ENCODE measurements at regions not wholly inside any gene's neighbourhood (a gene's known extent, or its start where the extent isn't known, plus 50 kb on each side); places are given as distances from the start of the nearest gene placed in this dataset.
"Not testable (repeated sequence)": the region's sequence is repeated elsewhere in the genome, so short reads cannot be mapped to it uniquely, and the experiment has no call there.

DNA sequence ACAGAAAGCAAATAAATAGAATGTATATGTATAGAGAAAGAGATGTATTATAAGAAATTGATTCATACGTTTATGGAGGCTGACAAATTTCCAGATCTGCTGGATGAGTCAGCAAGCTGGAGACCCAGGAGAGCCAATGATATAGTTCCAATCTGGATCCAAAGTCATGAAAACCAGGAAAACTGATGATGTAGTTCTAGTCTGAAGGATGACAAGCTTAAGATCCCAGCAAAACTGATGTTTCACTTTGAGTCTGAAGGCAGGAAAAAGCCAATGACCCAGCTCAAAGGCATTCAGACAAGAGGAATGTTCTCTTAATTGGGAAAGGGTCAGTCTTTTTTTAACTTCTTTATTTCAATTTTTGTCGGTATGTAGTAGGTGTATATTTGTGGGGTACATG, 102.6 kb downstream of the LHFPL1 start:
- no peak for DNase-seq

DNA sequence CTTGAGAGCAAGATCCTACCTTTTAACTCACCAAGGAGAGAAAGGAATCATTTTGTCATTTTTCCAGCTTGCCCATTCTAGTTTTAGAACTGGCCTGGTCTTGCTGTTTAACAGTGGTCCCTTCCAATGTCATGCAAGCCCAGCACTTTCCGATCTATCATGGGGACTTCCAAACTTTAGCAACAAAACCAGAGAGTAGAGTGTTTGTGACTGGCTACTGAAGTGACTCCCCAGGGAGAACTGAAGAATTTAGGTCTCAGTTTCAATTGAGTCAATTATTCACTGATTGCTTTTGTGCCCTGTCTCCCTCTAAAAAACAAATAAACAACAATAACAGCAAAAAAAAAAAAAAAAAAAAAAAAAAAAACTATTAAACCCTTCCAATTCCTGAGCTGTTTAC, 108.3 kb downstream of the LHFPL1 start:
- DNase-seq: no peak

- DNase-seq: no peak
Observed at GRCh38 chrX:112555831-112556230, 123.9 kb downstream of the LHFPL1 start.

GRCh38 chrX:112545051-112545450, 134.7 kb downstream of the LHFPL1 start:
- DNase-seq: no peak

DNA sequence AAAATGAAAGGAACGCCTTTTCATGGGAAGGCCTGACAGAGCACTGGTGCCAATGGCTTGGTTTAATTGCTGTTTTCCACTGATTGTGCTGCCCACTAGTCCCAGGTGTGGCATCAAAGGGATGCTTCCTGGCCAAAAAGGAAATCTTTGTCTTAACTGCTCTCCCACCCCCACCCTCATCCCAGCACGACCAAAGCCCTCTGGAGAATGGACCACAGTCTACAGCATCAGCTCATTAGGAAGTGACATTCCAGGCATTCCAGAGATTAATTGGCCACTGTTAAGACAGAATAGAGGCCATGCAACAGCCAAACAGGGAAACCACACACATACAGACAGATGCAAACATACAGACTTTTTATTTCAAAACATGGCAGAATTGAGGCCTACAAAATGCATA, 143.2 kb downstream of the LHFPL1 start:
- no peak for DNase-seq

DNA sequence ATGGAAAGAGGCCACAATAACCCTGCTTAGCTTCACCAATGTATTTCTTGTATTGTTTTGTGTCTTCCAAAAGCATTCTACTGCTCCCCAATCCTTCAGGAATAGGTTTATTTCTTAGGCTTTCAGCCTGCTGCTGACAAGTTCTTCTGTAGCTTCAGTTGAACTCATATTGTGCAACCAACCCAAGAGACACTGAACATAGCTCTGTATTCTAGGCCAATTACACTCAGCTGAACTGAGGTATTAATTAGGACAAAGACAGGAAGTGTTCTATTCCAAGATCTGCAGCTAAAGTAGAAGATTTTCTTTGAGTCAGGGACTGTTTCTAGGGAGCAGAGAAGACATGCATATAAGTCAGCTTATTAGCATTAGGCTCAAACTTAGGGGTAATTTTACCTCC, 151.8 kb downstream of the LHFPL1 start:
- DNase-seq: no peak

DNA sequence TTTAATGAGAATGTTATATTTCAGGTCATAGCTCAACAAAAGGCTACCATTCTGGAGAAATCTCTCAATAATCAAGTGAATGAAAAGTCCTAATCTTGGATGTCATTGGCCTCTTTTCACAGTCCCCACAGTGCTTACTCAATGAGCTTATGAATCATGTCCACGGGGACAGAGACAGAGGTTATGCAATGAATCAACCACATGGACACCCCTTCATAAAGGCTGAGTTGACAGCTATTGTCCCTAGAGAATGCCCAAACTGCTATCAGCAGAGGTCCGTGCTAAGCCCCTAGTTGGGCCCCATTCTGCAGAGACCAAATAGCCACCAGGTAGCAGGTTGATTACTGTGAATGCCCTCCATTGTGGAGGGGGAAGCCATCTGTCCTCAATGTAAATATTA, 158.1 kb downstream of the LHFPL1 start:
- no peak for DNase-seq

GRCh38 chrX:112520124-112520523, 159.6 kb downstream of the LHFPL1 start:
- DNase-seq: no peak

DNA sequence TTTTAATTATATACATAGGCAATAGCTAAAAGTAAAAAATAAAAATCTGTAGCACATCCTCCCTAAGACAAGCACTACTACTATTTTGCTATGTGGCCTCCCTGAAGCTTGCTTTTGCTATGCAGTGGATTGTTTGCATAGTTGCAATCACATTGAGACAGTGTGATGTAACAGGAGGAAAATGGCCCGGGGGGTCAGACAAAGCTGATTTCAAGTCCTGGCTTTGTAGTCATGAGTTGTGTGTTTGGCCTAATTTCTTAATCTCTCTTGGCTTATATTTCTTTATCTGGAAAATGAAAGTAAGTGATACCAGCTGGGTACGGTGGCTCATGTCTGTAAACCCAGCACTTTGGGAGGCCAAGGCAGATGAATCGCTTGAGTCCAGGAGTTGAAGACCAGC, 166.6 kb downstream of the LHFPL1 start:
- no peak for DNase-seq

- no peak for DNase-seq
Observed at GRCh38 chrX:112512509-112512908, 167.2 kb downstream of the LHFPL1 start.

- DNase-seq: no peak
Observed at GRCh38 chrX:112510629-112511028, 169.1 kb downstream of the LHFPL1 start.

DNA sequence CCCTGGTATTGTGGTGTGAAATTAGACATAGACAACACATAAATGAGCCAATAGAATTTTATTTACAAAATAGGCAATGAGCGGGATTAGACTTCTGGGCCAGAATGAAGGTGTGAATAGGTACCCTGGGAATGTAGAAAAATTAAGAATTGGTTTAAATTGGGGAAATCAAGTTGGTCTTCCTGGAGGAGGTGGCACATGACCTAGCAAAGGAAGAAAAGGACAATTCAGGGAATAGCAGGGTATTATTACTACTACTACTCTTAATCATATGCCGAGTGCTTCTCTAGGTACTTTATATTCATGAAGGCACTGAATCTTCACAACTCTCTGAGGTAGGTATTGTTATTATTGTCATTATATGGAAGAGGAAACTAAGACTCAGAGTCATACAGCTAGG, 202.1 kb downstream of the LHFPL1 start:
- DNase-seq: no peak

DNA sequence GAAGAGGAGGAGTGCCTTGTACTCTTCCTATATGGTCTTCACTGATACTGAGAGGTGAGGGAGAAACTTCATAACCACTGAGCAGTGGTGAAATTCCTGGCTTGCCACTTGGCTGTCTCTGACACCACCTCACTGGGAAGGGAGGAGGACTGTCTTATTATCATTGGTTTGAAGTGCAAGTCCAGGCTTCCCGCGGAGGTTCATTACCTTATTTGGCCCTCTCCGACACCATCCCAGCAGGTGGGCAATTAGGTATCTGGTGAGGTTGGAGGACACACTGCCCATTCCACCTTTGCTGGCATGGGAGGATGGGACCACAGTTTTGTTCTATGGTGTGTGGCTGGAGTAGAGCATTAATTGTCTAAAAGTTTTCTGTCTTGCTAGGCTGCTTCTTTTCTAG, 206.1 kb downstream of the LHFPL1 start:
- DNase-seq: no peak

DNA sequence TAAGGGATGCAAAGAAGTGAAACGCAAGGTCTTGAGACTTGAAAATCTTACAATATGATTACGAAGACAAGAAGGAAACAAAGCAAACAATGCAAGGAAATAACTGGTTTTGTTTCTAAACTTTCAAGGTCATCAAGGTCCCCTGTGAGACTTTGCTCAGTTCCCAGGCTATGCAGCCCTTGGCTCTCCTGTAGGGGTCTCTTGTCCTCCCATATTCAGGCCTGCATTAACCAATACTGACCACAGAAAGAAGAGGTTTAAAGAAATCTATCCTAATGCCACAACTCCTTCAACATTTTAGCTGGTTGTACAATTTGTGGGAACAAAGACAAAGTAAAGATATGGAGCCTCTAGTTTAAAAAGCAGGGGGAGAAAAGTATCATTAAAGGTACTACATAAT, 209.2 kb downstream of the LHFPL1 start:
- DNase-seq: no peak

GRCh38 chrX:112461949-112462450, 217.7 kb downstream of the LHFPL1 start:
- DNase-seq: not testable (repeated sequence)

- DNase-seq: no peak
Observed at GRCh38 chrX:112457788-112458187, 221.9 kb downstream of the LHFPL1 start.

GRCh38 chrX:112450810-112451209, 228.9 kb downstream of the LHFPL1 start:
- DNase-seq: no peak

GRCh38 chrX:112440277-112440676, 239.5 kb downstream of the LHFPL1 start:
- DNase-seq: no peak

- no peak for DNase-seq
Observed at GRCh38 chrX:112424166-112424565, 255.6 kb downstream of the LHFPL1 start.

DNA sequence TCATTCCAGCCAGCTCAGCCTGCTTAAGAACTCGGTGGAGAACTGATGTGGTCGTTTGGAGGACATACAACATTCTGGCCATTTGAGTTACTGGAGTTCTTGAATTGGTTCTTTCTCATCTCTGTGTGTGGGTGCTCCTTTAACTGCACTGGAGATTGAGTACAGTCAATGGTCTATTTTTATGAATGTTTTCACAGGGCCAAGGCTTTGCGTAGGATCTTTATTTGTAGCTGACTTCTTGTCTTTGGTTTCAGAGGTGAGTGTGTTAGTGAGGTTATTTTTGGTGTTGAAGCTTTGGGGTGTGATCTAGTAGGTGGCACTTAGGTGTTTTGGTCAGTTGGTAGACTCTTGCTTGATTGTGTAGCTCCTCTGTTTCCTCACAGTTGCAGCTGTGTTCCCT, 288.4 kb downstream of the LHFPL1 start:
- DNase-seq: no peak

DNA sequence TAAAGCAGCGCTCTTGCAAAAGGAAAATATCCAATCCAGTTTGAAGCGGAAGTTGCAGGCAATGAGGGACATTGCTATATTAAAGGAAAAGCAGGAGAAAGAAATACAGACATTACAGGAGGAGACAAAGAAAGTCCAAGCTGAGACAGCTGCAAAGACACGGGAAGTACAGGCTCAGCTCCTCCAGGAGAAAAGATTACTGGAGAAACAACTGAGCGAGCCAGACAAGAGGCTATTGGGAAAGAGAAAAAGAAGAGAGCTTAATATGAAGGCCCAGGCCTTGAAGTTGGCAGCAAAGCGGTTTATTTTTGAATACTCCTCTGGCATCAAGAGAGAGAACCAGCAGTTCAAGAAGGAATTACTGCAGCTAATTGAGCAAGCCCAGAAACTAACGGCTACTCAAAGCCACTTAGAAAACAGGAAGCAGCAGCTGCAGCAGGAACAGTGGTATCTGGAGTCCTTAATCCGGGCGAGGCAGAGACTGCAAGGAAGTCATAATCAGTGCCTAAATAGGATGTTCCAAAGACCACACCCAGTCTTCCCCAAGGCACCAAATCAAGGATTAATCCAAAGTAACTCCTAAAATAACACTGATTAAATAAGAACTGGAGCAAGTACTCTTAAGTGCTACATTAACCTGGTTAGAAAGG, 298.0 kb downstream of the LHFPL1 start:
- not testable (repeated sequence) for DNase-seq

- no peak for DNase-seq
Observed at GRCh38 chrX:112380541-112381278, 298.1 kb upstream of the TRPC5 start.

DNA sequence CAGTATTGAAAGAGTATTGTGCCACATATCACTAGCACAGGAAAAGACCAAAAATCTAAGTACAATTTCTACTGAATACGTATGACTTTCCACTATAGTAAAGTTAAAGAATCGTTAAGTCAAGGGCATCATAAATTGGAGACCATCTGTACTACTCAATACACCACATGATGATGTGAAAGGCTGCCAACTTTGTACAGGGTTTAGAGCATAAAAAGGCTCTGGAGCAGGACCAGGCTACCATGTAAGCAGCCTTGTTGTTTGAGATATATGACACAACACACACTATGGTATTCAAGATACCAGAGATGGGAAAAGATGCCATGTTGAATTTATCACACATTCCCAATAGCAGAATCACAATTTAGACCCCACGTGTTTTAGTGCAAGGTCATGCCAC, 294.9 kb upstream of the TRPC5 start:
- no peak for DNase-seq

DNA sequence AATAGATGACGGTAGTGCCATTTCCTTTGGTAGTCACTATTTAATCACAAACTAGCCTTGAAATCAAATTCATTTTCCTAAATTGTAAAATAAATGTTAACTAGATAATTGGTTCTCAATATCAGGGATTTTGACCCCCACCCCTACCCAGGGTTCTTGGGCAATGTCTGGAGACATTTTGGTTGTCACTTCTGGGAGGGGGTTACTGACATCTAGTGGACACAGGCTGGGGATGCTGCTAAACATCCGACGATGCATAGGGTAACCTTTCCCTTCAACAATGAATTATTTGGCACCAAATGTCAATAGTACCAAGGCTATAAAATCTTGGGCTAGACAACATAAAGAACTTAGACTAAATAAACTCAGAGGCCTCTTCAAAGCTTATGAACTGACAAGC, 285.8 kb upstream of the TRPC5 start:
- no peak for DNase-seq

- no peak for DNase-seq
Observed at GRCh38 chrX:112367065-112367464, 284.5 kb upstream of the TRPC5 start.
